Activated CD4-positive, alpha-beta T cell treated with anti-CD3 and anti-CD28 coated beads, Interleukin-2, amount 10 ng/mL, durations not matched to agents 7 days and 5 days (primary cell): ENCODE measurements at regions not wholly inside any gene's neighbourhood (a gene's known extent, or its start where the extent isn't known, plus 50 kb on each side); places are given as distances from the start of the nearest gene placed in this dataset.
"Not testable (repeated sequence)": the region's sequence is repeated elsewhere in the genome, so short reads cannot be mapped to it uniquely, and the experiment has no call there.

Experiments
- CTCF ChIA-PET: fragments of 350-600 bp; sonication (Branson Sonifier 250); formaldehyde crosslinking; loops from one replicate; lab custom pipeline; 2021; ENCODE audit warnings: antibody characterized with exemption; lab: Charles Lee
- POLR2A ChIA-PET: fragments of 350-600 bp; sonication (Branson Sonifier 250); formaldehyde crosslinking; loops from one replicate; lab custom pipeline; 2021; ENCODE audit warnings: antibody characterized with exemption; lab: Charles Lee
- DNase-seq: peaks from one replicate; pipeline ENCODE4 v3.0.0-alpha.2; 2020
- H3K27ac Mint-ChIP-seq: one replicate; pipeline ENCODE4 v1.8.0; 2021; ENCODE audit warnings: mild to moderate bottlenecking, moderate library complexity, mixed read lengths
- H3K27me3 Mint-ChIP-seq: one replicate; pipeline ENCODE4 v1.8.0; 2021; ENCODE audit warnings: mixed read lengths
- H3K36me3 Mint-ChIP-seq: one replicate; pipeline ENCODE4 v1.8.0; 2021; ENCODE audit warnings: low read depth, mixed read lengths
- H3K4me1 Mint-ChIP-seq: one replicate; pipeline ENCODE4 v1.8.0; 2021; ENCODE audit warnings: mixed read lengths
- H3K4me3 Mint-ChIP-seq: one replicate; pipeline ENCODE4 v1.8.0; 2021; ENCODE audit warnings: mild to moderate bottlenecking, moderate library complexity, mixed read lengths
- H3K9me3 Mint-ChIP-seq: one replicate; pipeline ENCODE4 v1.8.0; 2021; ENCODE audit warnings: mixed read lengths

- H3K27me3 Mint-ChIP-seq: no peaks in the 10 kb centered on the region
- no peaks in the 10 kb centered on the region for H3K36me3 Mint-ChIP-seq
- POLR2A ChIA-PET: no interaction called here
- H3K4me1 Mint-ChIP-seq: no peaks in the 10 kb centered on the region
- no peak overlapping the region for H3K4me3 Mint-ChIP-seq
- H3K9me3 Mint-ChIP-seq: no peaks in the 10 kb centered on the region
- CTCF ChIA-PET: interaction anchor here (0.5 kb wide), 1 partner anchor 75 kb away, joined by 3 read pairs; no protein-coding TSS in a partner anchor
- DNase-seq: no peak
- no peak overlapping the region for H3K27ac Mint-ChIP-seq
Observed at GRCh38 chr4:162978398-162978797, 188.3 kb downstream of the NAF1 start.

- CTCF ChIA-PET: interaction anchor here (0.5 kb wide), 1 partner anchor 75 kb away, joined by 3 read pairs; no protein-coding TSS in a partner anchor
- DNase-seq: no peak
- no peaks in the 10 kb centered on the region for H3K36me3 Mint-ChIP-seq
- H3K27ac Mint-ChIP-seq: no peak overlapping the region
- POLR2A ChIA-PET: no interaction called here
- no peaks in the 10 kb centered on the region for H3K4me1 Mint-ChIP-seq
- no peak overlapping the region for H3K4me3 Mint-ChIP-seq
- no peaks in the 10 kb centered on the region for H3K9me3 Mint-ChIP-seq
- no peaks in the 10 kb centered on the region for H3K27me3 Mint-ChIP-seq
Observed at GRCh38 chr4:162977788-162978187, 188.9 kb downstream of the NAF1 start.

- Mint-ChIP-seq H3K36me3 (no peaks in the 10 kb centered on the region), H3K4me1 (no peaks in the 10 kb centered on the region), H3K27me3 (no peaks in the 10 kb centered on the region), H3K4me3 (no peak overlapping the region), H3K9me3 (no peaks in the 10 kb centered on the region), H3K27ac (no peak overlapping the region)
- ChIA-PET CTCF (no interaction called here), POLR2A (no interaction called here)
- no peak for DNase-seq
Observed at GRCh38 chr4:162972661-162973330, 193.9 kb downstream of the NAF1 start.

- no peak for DNase-seq
- ChIA-PET CTCF (no interaction called here), POLR2A (no interaction called here)
- no peak overlapping the region for H3K4me3 Mint-ChIP-seq
- H3K4me1 Mint-ChIP-seq: no peaks in the 10 kb centered on the region
- no peaks in the 10 kb centered on the region for H3K27me3 Mint-ChIP-seq
- no peak overlapping the region for H3K27ac Mint-ChIP-seq
- no peaks in the 10 kb centered on the region for H3K36me3 Mint-ChIP-seq
- H3K9me3 Mint-ChIP-seq: peaks cover 6% of the 10 kb centered on the region
Observed at GRCh38 chr4:162969194-162969593, 197.5 kb downstream of the NAF1 start.

GRCh38 chr4:162965978-162966377 lies 200.7 kb downstream of the NAF1 start:
- H3K4me3 Mint-ChIP-seq, POLR2A ChIA-PET, CTCF ChIA-PET, H3K4me1 Mint-ChIP-seq, H3K27me3 Mint-ChIP-seq, DNase-seq, H3K27ac Mint-ChIP-seq, H3K9me3 Mint-ChIP-seq, H3K36me3 Mint-ChIP-seq: not testable (repeated sequence)

GRCh38 chr4:162959046-162959445 lies 207.6 kb downstream of the NAF1 start:
- H3K4me1 Mint-ChIP-seq: no peaks in the 10 kb centered on the region
- H3K27ac Mint-ChIP-seq: no peak overlapping the region
- no peak for DNase-seq
- no peaks in the 10 kb centered on the region for H3K9me3 Mint-ChIP-seq
- H3K4me3 Mint-ChIP-seq: no peak overlapping the region
- no peaks in the 10 kb centered on the region for H3K27me3 Mint-ChIP-seq
- H3K36me3 Mint-ChIP-seq: no peaks in the 10 kb centered on the region
- POLR2A ChIA-PET: no interaction called here
- CTCF ChIA-PET: no interaction called here

GRCh38 chr4:162957521-162958143 lies 209.1 kb downstream of the NAF1 start:
- no peak for DNase-seq
- no peak overlapping the region for H3K27ac Mint-ChIP-seq
- no peaks in the 10 kb centered on the region for H3K36me3 Mint-ChIP-seq
- no peaks in the 10 kb centered on the region for H3K27me3 Mint-ChIP-seq
- H3K4me1 Mint-ChIP-seq: no peaks in the 10 kb centered on the region
- no peak overlapping the region for H3K4me3 Mint-ChIP-seq
- POLR2A ChIA-PET: no interaction called here
- no peaks in the 10 kb centered on the region for H3K9me3 Mint-ChIP-seq
- CTCF ChIA-PET: no interaction called here

- Mint-ChIP-seq H3K36me3 (no peaks in the 10 kb centered on the region), H3K9me3 (no peaks in the 10 kb centered on the region), H3K27me3 (no peaks in the 10 kb centered on the region), H3K4me1 (no peaks in the 10 kb centered on the region), H3K4me3 (no peak overlapping the region), H3K27ac (no peak overlapping the region)
- ChIA-PET POLR2A (no interaction called here), CTCF (no interaction called here)
- DNase-seq: no peak
Observed at GRCh38 chr4:162954976-162955375, 211.7 kb downstream of the NAF1 start.

- Mint-ChIP-seq H3K9me3 (no peaks in the 10 kb centered on the region), H3K27ac (no peak overlapping the region), H3K4me1 (no peaks in the 10 kb centered on the region), H3K4me3 (no peak overlapping the region), H3K27me3 (no peaks in the 10 kb centered on the region), H3K36me3 (no peaks in the 10 kb centered on the region)
- ChIA-PET POLR2A (no interaction called here), CTCF (no interaction called here)
- no peak for DNase-seq
Observed at GRCh38 chr4:162952232-162952631, 214.5 kb downstream of the NAF1 start.

GRCh38 chr4:162945713-162946112 lies 221.0 kb downstream of the NAF1 start:
- ChIA-PET POLR2A (no interaction called here), CTCF (no interaction called here)
- H3K27ac Mint-ChIP-seq: no peak overlapping the region
- no peaks in the 10 kb centered on the region for H3K36me3 Mint-ChIP-seq
- no peak overlapping the region for H3K4me3 Mint-ChIP-seq
- no peaks in the 10 kb centered on the region for H3K9me3 Mint-ChIP-seq
- no peaks in the 10 kb centered on the region for H3K4me1 Mint-ChIP-seq
- H3K27me3 Mint-ChIP-seq: no peaks in the 10 kb centered on the region
- DNase-seq: no peak

- Mint-ChIP-seq H3K36me3 (no peaks in the 10 kb centered on the region), H3K4me3 (no peak overlapping the region), H3K27ac (no peak overlapping the region), H3K27me3 (no peaks in the 10 kb centered on the region), H3K9me3 (no peaks in the 10 kb centered on the region), H3K4me1 (no peaks in the 10 kb centered on the region)
- CTCF ChIA-PET: no interaction called here
- no peak for DNase-seq
- POLR2A ChIA-PET: no interaction called here
Observed at GRCh38 chr4:162943263-162943662, 223.4 kb downstream of the NAF1 start.

- DNase-seq: no peak
- no peak overlapping the region for H3K27ac Mint-ChIP-seq
- CTCF ChIA-PET: no interaction called here
- H3K4me1 Mint-ChIP-seq: no peaks in the 10 kb centered on the region
- POLR2A ChIA-PET: no interaction called here
- H3K27me3 Mint-ChIP-seq: no peaks in the 10 kb centered on the region
- H3K36me3 Mint-ChIP-seq: no peaks in the 10 kb centered on the region
- no peaks in the 10 kb centered on the region for H3K9me3 Mint-ChIP-seq
- H3K4me3 Mint-ChIP-seq: no peak overlapping the region
Observed at GRCh38 chr4:162938738-162939485, 227.8 kb downstream of the NAF1 start.

- H3K4me3 Mint-ChIP-seq: no peak overlapping the region
- no peak overlapping the region for H3K27ac Mint-ChIP-seq
- CTCF ChIA-PET: no interaction called here
- H3K9me3 Mint-ChIP-seq: no peaks in the 10 kb centered on the region
- DNase-seq: no peak
- POLR2A ChIA-PET: no interaction called here
- H3K27me3 Mint-ChIP-seq: no peaks in the 10 kb centered on the region
- no peaks in the 10 kb centered on the region for H3K4me1 Mint-ChIP-seq
- no peaks in the 10 kb centered on the region for H3K36me3 Mint-ChIP-seq
Observed at GRCh38 chr4:162935214-162935613, 231.5 kb downstream of the NAF1 start.
